NCI-H2107 treated with DMSO at 0.1 percent for 48 hours (cell line): ENCODE measurements at regions not wholly inside any gene's neighbourhood (a gene's known extent, or its start where the extent isn't known, plus 50 kb on each side); places are given as distances from the start of the nearest gene placed in this dataset.
"Not testable (repeated sequence)": the region's sequence is repeated elsewhere in the genome, so short reads cannot be mapped to it uniquely, and the experiment has no call there.

ENCODE experiments used
- DNase-seq: peaks from one replicate; lab custom pipeline; 2025; ENCODE audit not compliant: unreplicated experiment; lab: John Stamatoyannopoulos, UW

DNA sequence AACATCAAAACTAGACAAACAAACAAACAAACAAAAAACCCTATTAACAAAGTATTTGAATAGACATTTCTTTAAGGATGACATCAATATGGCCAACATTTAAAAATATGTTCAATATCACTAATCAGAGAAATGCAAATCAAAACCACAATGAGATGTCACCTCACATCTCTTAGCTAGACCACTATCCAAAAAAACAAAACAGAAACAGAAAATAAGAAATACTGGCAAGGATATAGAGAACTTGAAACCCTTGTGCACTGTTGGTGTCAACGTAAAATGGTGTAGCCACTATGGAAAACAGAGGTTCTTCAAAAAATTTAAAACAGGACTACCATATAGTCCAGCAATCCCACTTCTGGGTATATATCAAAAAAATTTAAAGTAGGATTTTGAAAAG is 308.2 kb downstream of the SPATA31A1 start:
- DNase-seq, result not testable (repeated sequence)

DNA sequence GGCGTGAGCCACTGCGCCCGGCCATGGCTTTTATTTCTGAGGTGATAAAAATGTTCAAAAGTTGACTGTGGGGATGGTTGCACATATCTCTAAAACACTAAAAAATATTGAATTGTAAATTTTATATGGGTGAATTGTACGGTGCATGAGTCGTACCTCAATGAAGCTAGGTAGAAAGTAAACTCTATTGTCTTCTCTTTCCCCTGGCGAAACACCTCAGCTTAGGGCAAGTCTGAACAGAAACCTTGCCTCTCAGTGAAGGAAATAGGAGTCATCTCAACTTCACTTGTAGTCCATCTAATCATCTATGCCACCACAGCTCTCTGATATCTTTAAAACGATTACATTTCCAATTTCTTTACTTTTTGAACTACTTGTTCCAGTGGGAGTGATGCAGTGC is 309.6 kb downstream of the SPATA31A1 start:
- DNase-seq, result not testable (repeated sequence)

DNA sequence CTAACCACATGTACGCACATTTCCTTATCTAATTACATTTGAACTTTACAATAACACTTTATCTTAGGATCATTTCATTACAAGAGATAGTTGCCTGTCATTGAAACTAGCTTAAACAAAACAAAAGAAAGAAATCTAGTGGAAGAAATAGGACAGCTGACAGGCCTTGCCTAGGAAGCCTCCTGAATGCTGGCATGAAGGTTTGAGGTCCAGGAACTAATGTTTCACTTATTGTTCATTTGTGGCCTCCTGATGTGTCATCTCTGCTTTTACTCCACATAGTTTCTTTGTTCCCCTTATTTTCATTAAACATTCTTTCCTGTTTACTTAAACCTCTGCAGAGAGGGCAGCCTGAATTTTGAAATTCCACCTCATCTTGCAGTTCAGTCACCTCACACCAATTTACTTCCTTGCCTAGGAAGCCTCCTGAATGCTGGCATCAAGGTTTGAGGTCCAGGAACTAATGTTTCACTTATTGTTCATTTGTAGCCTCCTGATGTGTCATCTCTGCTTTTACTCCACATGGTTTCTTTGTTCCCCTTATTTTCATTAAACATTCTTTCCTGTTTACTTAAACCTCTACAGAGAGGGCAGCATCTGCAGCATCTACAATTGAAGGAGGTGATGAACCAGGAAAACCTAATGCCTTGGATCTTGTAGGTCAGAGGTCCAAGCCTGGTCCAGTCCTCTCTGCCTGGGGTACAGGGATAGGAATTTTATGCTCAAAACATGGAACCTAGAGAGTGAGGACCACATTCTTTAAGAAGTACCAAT is 319.2 kb downstream of the SPATA31A1 start:
- not testable (repeated sequence) for DNase-seq

DNA sequence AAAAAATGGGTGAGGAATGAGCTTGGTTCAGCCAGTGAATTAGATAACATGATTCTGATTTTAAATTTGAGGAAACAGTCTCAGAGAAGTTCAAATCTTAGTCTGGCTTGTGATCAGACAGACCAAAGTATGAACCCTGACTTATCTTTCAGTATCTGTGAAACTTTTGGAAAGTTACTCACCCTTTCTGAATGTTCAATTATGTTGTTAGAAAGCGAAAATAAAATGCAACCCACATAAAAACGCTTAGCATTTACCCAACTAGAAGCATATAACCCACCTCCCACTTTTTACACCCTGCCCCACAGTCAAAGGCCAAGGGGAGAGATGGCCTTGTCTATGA is 319.7 kb downstream of the SPATA31A1 start:
- DNase-seq, result not testable (repeated sequence)

DNA sequence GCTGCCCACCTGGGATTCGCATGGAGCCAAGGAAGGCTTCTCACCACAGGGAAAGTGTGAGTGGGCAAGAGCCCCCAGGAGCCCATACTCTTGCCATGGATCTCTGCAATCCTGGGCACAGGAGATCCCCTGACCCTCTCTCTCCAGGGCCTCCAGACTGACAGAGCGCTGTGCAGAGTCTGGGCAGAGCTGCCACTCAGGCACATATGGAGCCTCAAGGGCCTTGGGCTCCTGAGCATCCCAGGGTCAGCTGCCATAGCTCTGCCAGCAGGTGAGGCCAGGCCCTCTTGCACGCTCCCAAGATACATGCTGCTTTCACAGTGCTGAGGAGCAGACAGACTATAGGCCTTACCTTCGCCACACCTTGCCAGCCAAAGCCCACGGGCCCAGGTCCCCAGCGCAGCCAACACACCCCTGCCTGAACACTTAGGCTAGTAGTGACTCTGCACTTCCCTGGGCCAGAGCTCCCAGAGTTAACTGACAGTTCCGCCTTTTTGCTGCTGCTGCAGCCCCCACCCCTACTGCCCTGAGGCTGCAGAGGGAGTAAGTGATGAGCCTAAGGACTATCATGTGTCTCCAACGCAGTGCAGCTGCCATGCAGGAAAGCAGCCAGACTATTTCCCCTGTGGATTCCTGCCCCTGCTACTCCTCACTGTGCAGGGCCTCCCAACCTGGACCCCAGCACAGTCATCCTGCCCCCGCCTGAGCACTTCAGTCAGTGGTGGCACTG is 323.2 kb downstream of the SPATA31A1 start:
- not testable (repeated sequence) for DNase-seq

DNA sequence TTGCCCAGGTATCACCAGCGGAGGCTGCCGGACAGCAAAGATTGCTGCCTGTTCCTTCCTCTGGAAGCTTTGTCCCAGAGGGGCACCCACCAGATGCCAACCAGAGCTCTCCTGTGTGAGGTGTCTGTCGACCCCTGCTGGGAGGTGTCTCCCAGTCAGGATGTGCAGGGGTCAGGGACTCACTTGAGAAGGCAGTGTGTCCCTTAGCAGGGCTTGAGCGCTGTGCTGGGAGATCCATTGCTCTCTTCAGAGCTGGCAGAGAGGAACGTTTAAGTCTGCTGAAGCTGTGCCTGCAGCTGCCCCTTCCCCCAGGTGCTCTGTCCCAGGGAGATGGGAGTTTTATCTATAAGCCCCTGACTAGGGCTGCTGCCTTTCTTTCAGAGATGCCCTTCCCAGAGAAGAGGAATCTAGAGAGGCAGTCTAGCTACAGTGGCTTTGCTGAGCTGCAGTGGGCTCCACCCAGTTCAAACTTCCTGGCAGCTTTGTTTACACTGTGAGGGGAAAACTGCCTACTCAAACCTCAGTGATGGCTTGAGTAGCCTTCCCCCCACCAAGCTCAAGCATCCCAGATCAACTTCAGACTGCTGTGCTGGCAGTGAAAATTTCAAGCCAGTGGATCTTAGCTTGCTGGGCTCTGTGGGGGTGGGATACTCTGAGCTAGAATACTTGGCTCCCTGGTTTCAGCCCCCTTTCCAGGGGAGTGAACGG is 325.4 kb downstream of the SPATA31A1 start:
- not testable (repeated sequence) for DNase-seq

DNA sequence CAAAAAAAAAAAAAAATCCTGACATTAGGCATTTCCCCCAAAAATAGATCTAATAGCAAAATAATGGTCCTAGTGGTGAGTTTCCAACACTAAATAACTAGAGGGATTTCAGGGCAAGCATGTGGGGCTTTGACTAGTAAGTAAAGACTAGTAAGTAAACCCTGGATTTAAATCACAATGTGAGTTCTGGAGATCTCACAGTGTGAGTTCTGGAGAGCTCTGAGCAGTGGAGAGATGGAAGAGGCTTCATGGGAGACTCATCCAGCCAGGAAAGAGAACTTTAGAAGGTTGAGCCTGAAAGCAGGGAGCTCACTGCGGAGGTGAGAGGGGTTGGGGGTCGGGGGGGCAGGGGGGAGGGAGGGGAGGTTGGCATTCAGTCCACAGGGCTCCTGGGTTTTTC is 373.4 kb downstream of the SPATA31A1 start:
- not testable (repeated sequence) for DNase-seq

DNA sequence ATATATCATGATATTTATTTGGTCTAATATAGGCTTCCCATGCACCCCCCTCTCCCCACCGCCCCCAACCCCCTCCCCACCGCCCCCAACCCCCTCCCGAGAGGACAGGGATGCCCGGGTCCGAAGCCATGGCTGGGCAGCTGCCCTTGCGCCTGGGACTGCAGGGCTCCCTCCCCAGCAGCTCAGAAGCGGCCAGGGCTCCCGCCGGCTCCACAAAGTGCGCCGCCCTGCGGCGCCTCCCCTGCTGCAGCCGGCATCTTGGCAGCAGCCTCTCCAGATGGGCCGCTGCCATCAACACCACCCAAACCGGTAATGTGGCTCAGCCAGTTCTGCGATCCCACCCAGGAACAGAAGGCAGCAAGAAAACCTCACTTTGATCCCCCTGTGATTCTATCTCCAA is 389.4 kb downstream of the SPATA31A1 start:
- not testable (repeated sequence) for DNase-seq

DNA sequence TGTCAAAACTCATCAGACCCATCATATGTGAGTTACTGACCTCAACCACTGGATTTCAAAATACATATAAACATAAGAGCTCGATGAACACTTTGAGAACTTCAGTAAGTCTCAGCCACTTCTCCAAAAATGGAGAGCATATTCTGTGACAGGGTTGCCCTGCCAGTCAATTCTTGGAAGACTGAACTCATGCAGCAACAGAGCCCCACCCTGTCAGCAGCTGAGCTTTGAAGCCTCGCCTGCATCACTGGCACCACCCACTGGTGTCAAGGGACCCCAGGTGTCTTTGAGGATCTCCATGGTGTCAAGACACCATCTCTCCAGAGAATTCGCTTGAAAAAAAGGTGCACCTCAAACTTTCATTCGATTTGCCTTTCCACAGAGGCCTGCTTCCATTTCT is 420.1 kb downstream of the SPATA31A1 start:
- DNase-seq, result not testable (repeated sequence)

DNA sequence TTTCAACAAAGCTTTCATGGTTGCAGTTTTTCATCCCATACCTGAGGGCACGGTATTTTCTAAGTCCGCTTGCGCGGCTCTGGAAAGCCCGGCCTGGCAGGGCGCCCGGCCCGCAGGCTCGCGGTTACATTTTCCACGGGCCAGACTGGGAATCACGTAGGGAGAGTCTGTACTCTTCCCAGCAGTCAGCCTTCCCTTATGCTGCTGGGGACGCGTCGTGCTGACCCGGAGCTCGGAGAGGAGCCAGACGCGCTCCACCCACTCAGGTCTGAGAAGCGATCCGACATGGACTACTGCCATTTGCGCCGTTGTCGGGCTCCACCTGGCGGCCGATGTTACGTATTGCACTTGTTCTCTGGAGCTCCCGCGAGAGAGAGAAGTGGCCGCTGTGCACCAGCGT is 435.9 kb downstream of the SPATA31A1 start:
- DNase-seq, result not testable (repeated sequence)

DNA sequence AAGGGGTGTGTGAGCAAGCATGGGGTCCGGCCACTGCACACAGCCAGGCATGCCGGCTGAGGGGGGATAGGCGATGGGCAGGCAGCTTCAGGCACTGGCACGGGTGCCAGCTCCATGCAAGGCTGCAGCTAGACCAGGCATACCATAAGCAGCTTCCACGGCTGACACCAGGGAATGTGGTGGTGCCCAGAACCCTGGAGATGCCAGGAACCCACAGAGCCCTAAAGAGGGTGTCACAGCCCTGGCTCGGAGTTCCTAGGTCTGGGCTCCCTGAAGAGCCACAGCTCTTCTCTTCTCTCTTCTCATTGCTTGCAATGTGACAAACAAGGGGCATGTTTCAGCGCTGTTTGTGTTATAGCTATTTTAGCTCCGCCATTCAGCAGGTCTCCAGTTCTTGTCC is 442.5 kb downstream of the SPATA31A1 start:
- DNase-seq, result not testable (repeated sequence)

DNA sequence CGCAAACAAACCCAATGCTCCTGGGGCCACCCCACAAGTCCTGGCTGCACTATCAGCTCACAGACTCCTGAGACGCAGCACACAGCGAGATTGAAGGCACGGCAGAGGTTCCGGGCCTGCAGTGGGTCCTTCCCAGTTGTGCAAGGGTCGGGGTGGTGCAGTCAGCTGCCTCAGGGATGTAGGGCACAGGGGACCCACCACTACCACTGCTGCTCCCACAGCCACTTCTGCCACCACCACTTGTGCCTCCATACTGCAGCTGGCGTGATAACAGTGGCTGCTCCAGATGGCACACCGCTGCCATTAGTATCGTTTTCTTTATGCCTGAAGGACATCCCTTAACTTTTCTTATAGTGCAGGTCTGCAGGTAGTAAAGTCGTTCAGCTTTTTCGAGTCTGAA is 443.8 kb downstream of the SPATA31A1 start:
- not testable (repeated sequence) for DNase-seq

DNA sequence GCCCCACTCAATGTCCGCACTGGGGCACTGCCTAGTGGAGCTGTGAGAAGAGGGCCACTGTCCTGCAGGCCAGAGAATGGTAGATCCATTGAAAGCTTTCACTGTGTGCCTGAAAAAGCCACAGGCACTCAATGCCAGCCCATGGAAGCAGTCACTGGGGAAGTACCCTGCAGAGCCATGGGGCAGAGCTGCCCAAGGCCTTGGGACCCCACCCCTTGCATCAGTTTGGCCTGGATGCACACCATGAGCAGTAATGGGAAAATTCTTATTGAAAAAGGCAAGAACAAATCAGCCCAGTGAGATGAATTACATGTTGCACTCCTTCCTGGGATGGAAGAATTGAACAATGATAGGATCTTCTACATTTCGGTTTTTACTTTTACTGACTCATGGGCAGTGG is 447.1 kb downstream of the SPATA31A1 start:
- DNase-seq, result not testable (repeated sequence)

DNA sequence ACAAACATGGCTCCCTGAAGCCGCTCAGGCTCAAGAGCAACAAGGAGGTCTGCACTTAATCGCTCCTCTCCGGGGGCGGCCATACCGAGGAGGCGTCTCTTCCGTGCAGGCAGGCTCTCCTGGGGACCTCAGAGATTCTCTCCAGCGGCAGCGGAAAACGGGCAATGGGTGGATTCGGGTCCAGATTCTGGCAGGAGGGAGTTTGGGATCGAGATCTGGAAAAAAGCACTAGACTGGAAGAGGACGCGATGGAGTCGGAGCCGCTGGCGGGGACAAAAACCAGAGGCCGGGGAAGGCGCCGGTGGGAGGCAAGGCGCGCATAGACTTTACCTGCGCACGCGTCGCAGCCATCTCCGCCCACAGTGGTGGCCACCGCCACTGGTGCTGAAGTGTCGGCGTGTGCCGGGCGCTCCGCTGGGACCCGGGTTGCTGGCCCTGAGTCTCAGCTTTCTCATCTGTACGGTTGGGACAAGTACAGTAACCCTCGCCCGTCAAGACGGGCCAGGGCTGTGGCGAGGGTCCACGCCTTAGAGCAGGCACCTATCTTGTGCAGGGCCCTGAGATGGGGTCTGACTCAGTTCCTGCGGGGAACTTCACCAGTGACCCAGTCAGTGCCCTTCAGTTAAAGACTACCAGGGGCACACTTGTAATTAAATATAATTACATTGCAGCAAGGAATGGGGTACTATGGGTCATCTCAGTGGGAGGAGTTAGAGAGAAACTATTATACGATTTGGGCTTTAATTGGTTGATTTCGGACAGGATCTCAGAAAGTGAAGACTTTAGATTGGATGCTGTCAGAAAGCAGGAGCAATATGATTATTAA is 454.1 kb downstream of the SPATA31A1 start:
- DNase-seq, result peak; percentile 38

DNA sequence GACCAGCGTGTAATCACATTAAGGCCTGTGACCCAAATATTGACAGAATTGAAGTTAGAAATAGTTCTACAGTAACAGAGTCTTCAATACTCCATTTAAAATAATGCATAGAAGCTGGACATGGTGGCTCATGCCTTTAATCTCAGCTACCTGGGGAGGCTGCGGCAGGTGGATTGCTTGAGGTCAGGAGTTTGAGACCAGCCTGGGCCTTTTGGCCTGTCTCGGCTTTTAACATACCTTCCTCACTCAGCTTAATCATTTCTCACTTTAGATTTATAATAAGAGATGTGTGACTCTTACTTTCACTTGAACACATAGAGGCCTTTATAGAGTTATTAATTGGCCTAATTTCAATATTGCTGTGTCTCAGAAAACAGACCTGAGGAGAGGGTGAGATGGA is 454.9 kb downstream of the SPATA31A1 start:
- not testable (repeated sequence) for DNase-seq

DNA sequence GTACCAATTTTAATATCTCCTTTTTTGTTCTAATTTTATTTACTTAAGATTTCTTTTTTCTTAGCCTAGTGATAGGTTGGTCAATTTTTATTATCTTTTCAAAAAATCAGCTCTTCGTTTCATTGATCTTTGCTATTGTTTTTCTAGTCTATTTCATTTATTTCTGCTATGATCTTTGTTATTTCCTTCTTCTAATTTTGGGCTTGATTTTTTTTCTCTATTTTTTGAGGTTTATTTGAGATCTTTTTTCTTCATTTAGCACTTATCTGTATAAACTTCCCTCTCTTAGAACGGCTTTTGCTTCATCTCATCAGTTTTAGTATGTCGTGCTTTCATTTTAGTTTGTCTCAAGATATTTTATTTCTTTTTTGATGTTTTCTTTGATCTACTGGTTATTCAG is 456.1 kb downstream of the SPATA31A1 start:
- DNase-seq, result not testable (repeated sequence)

DNA sequence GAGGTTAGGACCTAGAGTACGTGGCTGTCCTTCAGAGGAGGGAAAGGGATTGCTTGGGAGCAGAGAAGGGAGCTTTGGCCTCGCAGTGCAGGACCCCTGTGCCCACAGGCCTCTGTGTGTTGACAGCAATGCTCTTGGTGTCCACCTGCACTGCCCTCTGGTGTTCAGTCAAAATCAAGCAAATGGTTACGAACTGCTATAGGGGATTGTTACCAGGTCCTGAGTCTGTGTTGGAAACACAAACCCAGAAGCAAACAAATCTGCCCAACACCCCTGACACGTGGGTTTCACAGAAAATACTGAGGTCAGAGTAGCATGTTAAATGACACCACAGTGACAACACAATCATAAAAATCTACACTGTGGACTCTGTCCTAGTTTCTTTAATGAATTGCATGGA is 473.0 kb downstream of the SPATA31A1 start:
- not testable (repeated sequence) for DNase-seq
